HG03565 (cell line): ENCODE measurements at regions not wholly inside any gene's neighbourhood (a gene's known extent, or its start where the extent isn't known, plus 50 kb on each side); places are given as distances from the start of the nearest gene placed in this dataset.

ENCODE experiments used
- ATAC-seq: cut with Tn5 transposase; IDR thresholded peaks from one replicate; pipeline ENCODE4 v1.9.1; 2021; ENCODE audit warnings: mild to moderate bottlenecking, moderate library complexity; ENCODE audit not compliant: unreplicated experiment

DNA sequence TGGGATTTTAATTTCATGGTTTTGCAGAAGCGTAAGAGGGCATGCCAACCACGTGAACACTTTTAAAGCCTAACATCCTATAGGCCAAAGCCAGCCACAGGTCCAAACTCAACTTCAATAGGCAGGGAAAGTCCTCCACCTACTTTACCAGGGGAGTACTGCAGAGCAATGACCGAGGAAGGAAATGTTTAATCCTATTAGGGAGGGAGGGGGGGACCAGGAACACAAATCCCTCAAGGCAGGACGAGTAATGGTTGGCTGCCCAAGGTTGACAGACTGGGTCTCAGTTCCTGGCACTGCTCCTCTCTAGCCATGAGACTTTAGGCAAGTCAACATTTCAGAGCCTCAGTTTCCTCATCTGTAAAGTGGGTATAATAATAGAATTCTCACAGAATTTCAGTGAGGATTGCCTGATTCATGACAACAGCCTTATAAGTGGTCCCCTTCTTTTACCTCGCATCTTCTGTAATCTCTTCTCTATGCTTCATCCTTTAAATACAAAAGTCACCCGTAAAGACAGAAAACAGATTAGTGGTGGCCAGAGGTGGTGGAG is 315.8 kb downstream of the HAPSTR1 start:
- ATAC-seq = no peak

DNA sequence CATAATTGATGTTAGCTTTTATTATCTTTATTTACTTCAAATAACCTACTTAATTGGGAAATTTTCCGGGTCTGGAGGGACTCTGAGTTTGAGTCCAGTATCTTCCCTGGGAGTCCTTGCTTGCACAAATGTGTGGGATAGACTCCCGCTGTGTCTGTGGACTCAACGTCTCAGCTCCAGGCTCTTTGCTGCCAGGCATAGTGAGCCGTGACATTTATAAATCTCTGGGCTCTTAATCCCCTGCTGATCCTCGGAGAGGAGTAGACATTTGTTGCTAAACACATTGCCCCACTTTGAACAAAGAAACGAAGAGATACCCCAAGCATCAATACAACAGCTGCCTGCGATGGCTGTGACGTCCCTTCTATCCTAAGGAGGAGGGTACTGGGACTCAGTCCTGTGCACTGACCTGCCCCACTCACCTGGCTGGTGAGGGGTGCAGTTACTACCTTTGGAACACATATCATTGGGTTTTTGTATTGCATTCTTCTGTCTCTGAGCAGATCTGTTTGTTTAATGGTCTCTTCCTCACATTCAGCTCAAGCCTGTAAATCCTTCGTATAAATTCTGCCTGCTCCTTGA is 316.9 kb downstream of the HAPSTR1 start:
- no peak for ATAC-seq

- no peak for ATAC-seq
Measured at GRCh38 chr16:9409560-9410493, 318.4 kb downstream of the HAPSTR1 start.

- ATAC-seq = no peak
Measured at GRCh38 chr16:9411426-9411825, 320.0 kb downstream of the HAPSTR1 start.

GRCh38 chr16:9412031-9412914 is 320.8 kb downstream of the HAPSTR1 start:
- no peak for ATAC-seq

DNA sequence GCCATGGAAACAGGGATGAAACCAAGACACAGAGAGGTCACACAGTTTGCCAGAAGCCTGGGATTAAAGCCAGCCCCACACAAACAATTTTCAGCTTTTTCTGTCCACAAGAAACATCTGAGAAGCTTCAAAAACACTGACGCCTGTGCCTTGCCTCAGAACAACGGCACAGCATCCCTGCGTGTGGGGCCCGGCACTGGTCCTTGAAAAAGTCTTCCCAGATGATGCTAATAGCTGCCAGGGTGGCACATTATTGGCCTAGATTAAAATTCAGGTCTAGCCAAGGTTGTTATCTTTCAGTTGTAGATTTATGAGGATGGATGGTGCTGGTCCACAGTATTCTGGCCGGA is 321.4 kb downstream of the HAPSTR1 start:
- ATAC-seq = no peak

DNA sequence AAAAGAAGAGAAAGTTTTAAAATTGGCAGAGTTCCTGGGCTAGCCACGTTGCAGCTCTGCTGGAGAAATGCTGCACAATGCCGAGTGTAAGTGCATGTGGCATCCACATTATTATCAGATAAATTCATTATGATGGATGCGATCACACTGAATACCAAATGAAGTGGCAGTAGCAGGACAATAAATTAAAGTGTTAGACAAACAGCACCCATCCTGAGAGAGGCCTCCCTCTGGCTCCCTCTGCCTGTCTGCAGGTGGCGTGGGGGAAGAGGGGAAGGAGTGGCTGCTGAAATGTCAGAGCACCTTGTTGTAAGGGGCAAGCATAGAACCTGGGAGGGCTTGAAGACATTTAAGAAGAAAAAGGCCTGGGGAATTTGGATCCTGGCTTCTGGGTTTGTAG is 324.1 kb downstream of the HAPSTR1 start:
- ATAC-seq = no peak

DNA sequence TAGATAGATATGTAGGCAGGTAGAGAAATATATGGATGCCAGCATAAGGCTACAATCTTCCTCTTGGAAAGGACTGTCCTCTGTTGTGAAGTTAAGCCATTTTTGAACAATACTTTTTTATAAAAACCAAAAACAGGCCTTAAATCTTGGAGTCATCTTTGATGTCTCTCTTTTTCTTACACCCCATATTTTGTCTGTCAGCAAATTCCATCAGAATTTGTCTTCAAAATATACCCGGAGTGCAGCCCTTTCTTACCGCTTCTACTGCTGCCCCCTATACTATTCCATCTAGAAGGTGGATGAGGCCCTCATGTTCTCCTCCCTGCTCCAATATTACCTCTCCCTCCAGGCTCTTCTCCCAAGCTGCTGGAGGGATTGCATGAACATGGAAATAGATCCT is 326.5 kb downstream of the HAPSTR1 start:
- no peak for ATAC-seq

DNA sequence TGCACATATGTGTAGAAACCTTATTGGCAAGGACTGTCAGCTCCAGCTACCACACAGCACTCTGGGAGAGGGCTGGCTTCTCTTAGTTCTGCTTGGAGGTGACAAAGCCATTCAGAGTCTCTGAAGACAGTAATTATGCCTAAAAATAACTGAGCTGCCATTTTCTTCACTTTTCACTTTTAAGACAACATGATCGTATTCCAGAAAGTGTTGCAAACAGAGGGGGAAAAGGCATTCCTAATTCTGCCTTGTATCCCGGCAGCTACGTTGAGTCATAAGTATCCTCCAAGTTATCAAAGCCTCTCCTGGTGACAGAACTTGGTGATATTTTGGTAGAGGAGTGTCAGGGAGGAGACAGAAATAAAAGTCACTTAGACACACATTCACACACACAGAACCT is 327.7 kb downstream of the HAPSTR1 start:
- ATAC-seq = no peak

- no peak for ATAC-seq
Measured at GRCh38 chr16:9422762-9423513, 331.5 kb downstream of the HAPSTR1 start.

DNA sequence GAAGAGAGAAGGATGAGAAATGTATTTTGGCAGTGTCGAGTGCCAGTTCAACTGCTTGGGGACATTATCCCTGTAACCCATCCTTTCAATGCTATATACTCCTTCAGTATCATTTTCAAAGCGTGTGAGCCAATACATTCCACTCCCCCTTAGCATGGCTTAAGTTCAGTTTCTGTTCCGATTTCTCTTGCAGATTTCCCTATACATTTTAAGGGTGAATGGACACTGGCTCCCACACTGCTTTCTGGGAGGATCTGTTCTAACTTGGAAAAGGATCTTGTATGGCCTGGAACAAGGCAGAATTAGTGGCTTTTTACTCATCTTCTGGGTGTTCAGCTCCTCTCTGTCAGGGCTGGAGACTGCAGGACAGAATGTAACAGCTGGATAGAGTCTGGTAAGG is 333.8 kb downstream of the HAPSTR1 start:
- ATAC-seq = no peak

- no peak for ATAC-seq
Measured at GRCh38 chr16:9428355-9429005, 337.0 kb downstream of the HAPSTR1 start.

GRCh38 chr16:9429646-9430330 is 338.3 kb downstream of the HAPSTR1 start:
- ATAC-seq = no peak

- ATAC-seq = no peak
Measured at GRCh38 chr16:9434659-9435058, 343.2 kb downstream of the HAPSTR1 start.

DNA sequence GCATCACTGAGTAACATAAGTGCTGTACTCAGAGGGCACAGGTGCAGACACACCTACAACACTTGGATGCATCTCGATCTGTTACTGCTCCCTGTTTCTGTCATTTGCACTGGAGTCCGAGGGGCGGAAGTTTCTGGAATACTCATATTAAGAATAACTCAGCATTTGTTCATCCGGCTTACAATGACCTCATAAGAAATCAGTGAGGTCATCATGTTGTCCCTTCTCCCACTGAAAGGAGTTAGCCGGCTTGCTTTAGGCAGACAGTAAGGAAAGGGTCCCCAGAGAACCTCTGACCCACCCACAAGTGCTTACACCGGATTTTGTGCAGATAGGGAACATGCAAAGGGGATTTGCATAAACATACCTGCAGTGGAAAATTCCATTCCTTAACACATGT is 344.7 kb downstream of the HAPSTR1 start:
- ATAC-seq = no peak

GRCh38 chr16:9437115-9437514 is 345.7 kb downstream of the HAPSTR1 start:
- ATAC-seq = no peak

GRCh38 chr16:9438991-9439390 is 347.5 kb downstream of the HAPSTR1 start:
- ATAC-seq = no peak

DNA sequence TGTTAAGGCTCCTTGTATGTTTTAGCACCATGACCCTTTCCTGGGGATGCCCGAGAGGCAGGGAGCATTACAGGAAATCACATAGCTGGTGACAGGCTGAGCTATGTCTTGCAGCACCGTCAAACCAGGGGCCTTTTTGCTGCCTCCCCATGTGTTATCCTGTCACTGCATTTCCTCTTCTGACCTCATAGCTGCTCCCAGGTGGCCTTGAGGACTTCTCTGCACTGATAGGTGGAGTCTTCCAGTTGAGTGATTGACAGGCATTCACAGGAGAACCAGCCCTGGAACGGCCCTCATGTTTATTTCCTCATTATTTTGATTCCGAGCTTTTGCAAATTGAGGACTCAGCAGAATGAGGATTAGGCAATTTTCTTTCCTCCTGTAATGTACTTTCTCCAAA is 349.6 kb downstream of the HAPSTR1 start:
- no peak for ATAC-seq

DNA sequence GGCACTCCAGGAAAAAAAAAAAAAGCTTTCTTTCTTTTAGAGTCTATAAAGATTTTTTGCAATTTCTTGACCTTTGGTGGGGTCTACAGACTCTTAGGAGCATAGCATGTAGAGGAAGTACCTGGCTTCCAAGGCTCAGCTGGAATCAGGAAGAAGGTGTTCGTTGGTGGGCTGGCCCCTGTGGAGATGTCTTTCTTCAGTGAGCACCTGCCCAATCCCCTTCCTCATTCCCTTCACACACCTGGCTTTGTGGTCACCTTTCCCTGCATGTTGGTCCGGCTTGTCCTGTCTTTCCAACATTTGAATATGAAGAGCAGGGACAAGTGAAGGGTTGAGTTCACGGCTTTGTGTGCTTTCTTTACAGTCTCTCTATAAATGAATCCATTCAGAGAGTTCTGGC is 352.4 kb downstream of the HAPSTR1 start:
- ATAC-seq = no peak
